IPS DF 4.7 (cell line): ENCODE measurements at regions not wholly inside any gene's neighbourhood (a gene's known extent, or its start where the extent isn't known, plus 50 kb on each side); places are given as distances from the start of the nearest gene placed in this dataset.
"Not testable (repeated sequence)": the region's sequence is repeated elsewhere in the genome, so short reads cannot be mapped to it uniquely, and the experiment has no call there.

Experiments
- DNase-seq: peaks from one replicate; pipeline ENCODE4 v3.0.0-alpha.2; 2013; ENCODE audit warnings: low spot score; ENCODE audit errors: extremely low read depth

GRCh38 chrX:7638078-7638710, 204.8 kb upstream of the VCX start:
- DNase-seq, result no peak

GRCh38 chrX:7637066-7637465, 205.9 kb upstream of the VCX start:
- no peak for DNase-seq

GRCh38 chrX:7635604-7636003, 207.4 kb upstream of the VCX start:
- DNase-seq, result no peak

GRCh38 chrX:7620560-7620959, 222.4 kb upstream of the VCX start:
- DNase-seq, result no peak

- no peak for DNase-seq
Observed at GRCh38 chrX:7617994-7618393, 225.0 kb upstream of the VCX start.

GRCh38 chrX:7614616-7615015, 228.4 kb upstream of the VCX start:
- no peak for DNase-seq

- DNase-seq, result not testable (repeated sequence)
Observed at GRCh38 chrX:7608625-7609024, 234.3 kb upstream of the VCX start.

GRCh38 chrX:7606039-7606652, 236.8 kb upstream of the VCX start:
- DNase-seq, result no peak

GRCh38 chrX:7603387-7603786, 239.6 kb upstream of the VCX start:
- no peak for DNase-seq

- DNase-seq, result no peak
Observed at GRCh38 chrX:7596822-7597221, 246.1 kb upstream of the VCX start.

GRCh38 chrX:7593370-7593769, 249.6 kb upstream of the VCX start:
- DNase-seq, result not testable (repeated sequence)

GRCh38 chrX:7586126-7586525, 256.8 kb upstream of the VCX start:
- DNase-seq, result no peak

- no peak for DNase-seq
Observed at GRCh38 chrX:7582191-7582590, 260.8 kb upstream of the VCX start.

- no peak for DNase-seq
Observed at GRCh38 chrX:7580127-7580526, 262.8 kb upstream of the VCX start.

GRCh38 chrX:7574325-7574724, 268.6 kb upstream of the VCX start:
- DNase-seq, result no peak

GRCh38 chrX:7570432-7571029, 272.4 kb upstream of the VCX start:
- DNase-seq, result no peak

- no peak for DNase-seq
Observed at GRCh38 chrX:7568597-7568996, 274.4 kb upstream of the VCX start.

GRCh38 chrX:7568130-7568529, 274.8 kb upstream of the VCX start:
- DNase-seq, result no peak

GRCh38 chrX:7552760-7553159, 290.2 kb upstream of the VCX start:
- DNase-seq, result no peak

GRCh38 chrX:7546551-7547080, 296.4 kb upstream of the VCX start:
- DNase-seq, result no peak

GRCh38 chrX:7545564-7545963, 297.4 kb upstream of the VCX start:
- peak; percentile 1 for DNase-seq

GRCh38 chrX:7542587-7543380, 300.2 kb upstream of the VCX start:
- no peak for DNase-seq
